Activated gamma-delta T cell (primary cell): ENCODE measurements at regions not wholly inside any gene's neighbourhood (a gene's known extent, or its start where the extent isn't known, plus 50 kb on each side); places are given as distances from the start of the nearest gene placed in this dataset.
"Not testable (repeated sequence)": the region's sequence is repeated elsewhere in the genome, so short reads cannot be mapped to it uniquely, and the experiment has no call there.

Experiments
- DNase-seq: peaks from one replicate; lab custom pipeline; 2025; lab: John Stamatoyannopoulos, UW

DNA sequence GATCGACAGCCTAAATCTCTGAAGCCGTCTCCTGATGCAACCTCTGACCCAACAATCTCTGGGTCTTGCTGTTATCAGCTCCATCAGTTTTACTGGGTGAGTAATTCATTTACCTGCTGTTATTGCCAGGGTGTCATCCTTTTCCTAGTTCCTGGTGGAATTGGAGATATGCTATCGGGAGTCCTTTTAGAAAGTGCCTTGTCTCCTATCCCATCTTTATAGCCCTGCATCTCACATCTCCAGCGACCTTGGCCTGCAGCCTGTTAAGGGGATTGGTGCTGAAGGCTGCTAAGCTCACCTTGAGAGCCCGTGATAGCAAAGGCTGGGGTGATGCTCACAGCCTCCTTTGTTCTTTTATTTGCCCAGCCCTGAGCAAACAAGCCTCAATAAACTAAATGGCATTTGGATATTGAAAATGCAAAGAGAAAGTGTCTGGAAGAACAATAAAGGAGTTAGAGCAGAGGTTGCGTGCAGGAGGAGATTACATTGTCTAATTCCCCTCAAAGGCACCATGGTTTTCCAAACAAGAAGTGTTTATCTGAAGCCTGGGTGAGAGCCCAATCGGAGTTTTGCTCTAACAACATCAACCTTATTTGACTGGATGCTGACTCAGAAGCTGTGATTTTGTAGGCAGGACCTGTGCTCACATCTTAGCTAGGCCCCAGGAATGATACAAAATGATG is 101.8 kb downstream of the RPLP1 start:
- DNase-seq = no peak

DNA sequence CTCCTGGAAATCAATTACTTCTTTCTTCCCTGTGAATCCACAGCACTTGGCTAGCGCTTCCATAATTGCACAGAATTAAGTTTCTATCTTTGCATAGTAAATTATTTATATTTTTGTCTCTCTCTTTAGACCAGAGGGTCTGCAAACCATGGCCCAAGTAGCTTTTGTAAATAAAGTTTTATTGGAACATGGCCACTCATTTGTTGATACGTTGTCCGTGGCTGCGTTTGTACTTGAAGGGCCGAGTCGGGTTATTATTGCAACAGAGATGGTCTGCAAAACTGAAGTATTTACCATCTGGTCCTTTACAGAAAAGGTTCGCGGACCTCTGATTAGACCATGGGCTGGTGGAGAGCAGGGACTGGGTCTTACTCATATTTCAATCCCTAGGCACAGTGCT is 102.5 kb downstream of the RPLP1 start:
- DNase-seq = no peak

DNA sequence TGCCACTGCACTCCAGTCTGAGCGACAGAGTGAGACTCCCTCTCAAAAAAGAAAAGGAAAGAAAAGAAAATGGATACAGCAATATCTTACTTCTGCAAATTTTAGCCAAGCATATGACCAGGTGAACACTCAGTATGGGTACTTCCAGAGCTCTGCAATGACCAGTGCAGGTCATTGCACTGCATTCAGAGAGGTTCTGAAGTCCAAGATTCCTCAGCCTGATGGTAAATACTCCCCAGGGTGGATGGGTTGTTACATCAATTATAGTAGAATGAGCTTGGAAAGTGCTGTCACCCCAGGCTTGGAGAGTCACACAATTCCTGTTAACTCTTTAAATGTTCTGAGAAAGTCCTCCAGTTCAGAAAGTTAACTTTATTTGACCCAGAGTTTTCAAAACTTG is 103.7 kb downstream of the RPLP1 start:
- no peak for DNase-seq

DNA sequence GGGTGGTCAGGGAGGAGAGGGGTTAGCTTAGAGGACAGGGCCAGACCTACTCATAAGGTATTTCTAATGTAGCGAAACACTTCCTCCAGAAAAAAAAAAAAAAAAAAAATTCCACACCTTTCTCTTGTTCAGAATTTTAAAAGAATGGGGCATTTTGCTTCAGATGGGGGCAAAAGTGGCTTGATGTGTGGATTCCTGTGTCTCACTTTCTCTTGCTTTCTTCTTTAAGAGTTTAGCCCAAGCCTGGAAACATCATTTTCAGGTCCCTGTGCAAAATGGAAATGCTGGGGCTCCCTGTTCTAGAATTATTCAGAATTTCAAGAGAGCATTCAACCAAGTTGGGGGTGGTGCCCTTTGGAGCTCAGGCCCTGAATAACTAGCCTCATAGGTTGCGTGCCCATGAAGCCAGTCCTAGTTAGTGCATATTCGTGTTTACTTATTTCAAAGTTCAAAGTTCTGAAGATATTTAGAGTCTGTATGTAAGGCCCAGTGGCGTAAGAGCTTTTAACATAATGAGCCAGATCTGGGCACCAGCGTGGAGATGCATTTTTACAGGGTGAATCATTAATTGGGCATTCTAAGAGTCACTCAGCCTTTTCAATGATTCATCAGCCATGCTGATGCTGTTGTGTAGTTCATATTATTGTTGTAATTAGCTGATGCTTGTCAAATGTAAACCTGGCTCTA is 104.5 kb downstream of the RPLP1 start:
- no peak for DNase-seq

DNA sequence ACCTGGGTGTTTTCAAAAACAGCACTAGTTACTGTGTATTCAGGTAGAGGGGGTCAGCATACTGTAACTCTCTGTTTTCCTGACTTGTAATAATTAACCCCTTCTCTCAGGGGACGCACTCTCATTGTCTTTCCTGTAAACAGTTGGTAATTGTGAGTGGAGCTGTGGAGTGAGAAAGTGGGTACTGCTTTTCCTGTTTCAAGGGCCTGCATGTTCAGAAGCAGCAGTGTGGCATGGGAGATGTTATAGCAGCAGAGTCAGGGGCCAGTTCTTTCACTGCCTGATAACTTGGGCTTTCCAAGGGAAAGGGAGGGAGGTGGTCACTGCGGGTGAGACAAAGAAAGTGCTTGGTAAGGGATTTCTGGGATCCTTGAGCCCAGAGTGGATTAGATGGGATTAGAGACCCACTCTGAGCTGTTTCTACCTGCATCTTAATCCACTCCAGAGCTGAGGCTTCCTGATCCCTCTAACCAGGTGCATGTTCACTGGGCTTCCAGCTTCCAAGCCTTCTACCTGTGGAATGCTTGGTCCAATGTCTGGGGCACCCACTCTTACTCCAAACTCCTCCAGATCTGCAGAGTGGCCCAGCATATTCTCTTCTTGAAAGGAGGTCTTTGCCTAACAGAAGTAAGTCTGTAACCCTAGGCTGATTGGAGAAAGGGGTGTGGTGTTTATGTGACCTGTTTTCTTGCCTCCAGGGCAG is 105.2 kb downstream of the RPLP1 start:
- DNase-seq = no peak

DNA sequence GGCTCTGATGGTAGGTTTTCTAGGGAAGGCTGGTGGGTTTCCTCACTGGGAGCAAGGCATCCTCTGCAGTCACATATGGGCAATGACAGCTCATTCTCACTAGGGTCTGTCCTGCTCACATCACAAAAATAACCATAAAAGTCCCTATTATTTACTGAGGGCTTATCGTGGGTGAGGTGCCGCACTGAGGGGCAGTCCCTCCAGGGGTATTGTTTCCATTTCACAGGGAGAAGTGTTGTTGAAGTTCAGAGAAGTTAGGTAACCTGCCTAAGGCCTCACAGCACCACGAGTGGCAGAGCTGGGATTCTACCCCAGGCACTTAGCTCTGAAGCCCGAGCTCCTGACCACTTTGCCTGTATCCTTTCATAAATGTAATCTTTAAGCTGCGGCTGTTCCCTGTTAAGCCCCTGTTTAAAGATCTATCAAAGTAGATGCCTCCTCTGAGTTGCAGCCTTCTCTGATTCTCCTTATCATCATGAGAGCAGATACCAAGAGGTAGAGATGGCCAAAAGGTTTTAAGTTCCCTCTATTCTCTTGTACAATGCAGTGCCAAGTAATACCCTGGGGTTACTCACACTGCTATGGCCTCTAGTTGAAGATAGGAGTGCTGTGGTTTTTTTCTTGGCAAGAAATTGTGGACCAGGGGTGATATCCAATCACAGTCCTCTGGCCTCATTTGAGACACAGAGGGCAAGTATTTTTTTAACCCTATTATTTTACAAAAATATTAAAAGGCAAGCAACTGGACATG is 107.0 kb downstream of the RPLP1 start:
- no peak for DNase-seq

DNA sequence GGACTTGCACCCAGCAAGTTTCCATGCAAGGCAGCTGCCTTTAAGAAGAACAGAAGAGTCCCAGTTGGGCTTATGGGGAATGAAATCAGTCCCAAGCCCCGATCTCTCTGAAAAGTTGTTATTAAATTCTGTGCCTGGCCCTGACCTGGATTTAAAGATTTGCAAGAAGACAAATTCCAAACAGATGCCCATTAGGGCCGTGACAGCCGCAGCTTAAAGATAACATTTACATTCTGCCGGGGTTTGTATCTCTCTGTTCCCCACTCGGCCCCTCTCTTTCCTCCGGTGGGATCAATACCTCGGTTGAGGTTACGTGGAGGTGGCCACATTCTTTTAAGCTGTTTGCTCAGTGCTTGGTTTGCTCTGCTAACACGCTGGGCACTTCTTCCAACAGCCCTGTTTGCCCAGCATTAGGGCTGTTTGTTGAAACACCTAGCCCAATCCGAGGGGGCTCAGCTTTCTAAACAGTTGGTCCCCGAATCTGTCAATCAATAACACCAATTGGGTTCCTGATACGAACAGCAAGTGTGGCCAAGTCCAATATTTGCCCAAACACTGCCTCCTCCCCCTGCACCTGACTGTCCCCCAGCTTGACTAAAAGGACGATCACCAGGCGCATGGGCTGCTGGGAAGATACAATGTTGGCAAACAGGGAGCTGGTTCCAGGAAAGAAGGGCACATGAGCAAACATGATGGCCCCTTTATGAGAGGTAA is 108.6 kb downstream of the RPLP1 start:
- no peak for DNase-seq

DNA sequence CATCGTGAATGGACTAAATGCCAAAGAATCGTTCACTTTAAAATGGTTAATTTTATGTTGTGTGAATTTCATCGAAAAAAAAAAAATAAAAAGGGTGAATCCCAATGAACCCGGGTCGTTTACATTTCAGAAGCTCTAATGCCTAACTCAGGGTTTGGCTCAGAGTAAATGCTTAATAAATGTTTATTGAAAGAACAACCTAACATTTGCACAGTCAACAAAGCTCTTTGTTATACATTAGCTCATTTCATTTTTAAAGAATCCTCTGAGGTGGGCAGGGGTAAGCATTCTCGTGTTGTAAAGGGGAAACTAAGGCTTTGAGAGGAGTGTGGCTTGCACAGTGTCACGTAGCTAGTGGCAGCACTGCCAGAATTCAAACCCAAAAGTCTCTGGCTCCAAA is 109.5 kb downstream of the RPLP1 start:
- no peak for DNase-seq

DNA sequence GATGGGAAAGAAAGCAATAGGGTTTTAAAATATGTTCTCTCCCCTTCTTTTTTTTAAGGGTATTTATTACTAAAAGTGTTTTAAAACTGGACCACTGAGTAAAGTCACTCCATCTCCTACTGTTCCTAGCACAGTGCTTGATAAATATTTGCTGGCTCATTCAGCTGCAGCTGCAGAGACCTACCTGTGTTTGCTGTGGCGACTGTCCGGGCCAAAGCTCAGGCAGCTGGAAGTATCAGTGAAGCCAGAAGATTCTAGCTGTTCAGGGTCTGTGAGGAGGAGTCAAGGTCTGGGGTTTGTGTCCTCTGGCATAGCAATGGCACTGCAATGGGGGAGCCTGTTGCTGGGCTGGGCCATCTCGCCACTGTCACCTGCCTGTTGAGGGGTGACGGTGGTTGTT is 109.9 kb downstream of the RPLP1 start:
- DNase-seq = no peak

DNA sequence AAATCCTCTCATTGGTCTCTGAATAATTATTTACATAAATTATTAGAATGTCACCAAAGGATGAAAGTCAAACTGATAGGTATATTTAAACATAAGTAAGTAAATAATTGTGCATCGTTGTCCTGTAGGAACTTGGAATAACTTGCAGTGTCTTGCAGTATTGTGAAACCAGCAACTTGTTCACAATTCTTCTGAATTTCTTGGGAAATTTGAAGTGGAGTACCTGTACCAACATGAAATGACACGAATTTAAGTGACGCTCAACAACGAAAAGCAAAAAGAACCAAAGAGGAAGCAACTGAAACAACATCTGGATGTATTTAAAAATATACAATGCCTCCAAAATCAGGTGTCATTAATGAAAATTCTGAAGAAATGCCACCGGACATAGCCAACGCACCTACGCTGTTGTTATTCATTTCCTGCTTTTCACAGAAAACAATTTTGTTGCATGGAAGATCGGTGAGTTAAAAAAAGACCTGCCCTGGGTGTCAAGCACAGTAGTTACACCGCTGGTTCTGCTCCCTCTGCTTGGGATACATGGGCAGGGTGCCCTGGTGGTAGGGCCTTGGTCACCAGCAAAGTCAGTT is 112.5 kb downstream of the RPLP1 start:
- DNase-seq = no peak

DNA sequence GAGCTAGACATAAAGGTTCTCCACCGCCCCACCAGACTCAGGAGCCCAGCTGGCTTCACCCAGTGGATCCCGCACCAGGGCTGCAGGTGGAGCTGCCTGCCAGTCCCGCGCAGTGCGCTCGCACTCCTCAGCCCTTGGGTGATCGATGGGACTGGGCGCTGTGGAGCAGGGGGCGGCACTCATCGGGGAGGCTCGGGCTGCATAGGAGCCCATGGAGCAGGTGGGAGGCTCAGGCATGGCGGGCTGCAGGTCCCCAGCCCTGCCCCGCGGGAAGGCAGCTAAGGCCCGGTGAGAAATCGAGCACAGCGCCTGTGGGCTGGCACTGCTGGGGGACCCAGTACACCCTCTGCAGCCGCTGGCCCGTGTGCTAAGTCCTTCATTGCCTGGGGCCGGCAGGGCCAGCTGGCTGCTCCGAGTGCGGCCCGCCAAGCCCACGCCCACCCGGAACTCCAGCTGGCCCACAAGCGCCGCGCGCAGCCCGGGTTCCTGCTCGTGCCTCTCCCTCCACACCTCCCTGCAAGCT is 114.7 kb downstream of the RPLP1 start:
- not testable (repeated sequence) for DNase-seq

DNA sequence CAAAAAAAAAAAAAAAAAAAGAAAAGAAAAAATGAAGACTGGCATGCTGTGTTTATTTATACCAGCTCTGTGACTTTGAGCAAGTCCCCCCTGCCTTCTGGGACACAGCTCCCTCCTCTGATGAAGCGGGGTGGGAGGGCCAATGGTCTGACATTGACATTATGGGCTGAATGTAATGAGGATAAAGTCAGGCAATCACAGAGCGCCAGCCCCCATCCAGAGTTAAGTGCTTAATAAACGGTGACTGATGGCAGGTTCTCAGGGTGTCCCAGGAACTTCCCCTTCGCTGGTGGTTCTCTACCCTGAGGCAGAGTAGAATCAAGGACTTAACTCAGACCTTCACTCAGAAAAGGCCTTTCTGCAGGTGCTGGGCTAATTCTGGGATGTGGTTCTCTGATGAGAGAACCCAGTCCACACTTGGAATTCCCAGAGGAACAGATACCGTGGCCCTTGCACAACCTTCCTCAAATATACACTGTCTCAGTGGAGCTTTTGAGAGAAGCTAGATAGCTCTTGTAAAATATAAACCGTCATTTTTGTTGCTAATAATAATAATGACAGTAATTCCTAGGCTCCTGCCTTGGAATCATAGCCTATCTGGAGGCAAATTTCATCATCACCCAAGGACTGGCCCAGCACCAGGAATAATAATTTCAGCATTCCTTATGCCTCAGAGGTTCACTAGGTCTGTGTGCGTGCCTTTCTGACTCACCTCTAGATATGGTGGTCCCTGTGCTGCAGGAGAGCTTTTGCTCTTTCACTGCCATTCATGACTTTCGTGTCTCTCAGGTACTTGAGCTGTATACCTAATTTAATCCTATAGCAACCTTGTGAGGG is 115.8 kb downstream of the RPLP1 start:
- no peak for DNase-seq

DNA sequence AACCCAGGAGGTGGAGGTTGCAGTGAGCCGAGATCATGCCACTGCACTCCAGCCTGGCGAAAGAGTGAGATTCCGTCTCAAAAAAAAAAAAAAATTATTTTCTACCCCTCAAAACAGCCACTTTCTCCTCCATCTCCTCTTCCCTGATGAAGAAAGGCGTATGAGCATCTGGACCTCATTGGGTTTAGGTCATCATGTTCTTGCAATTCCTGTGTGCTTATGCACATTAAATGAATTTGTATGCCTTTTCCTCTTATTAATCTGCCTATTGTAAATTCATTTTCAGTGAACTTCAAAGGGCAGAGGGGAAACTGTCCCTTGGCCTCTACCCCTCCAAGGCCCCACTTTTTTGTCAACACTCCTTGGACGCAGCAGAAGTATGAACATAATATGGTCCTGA is 117.8 kb downstream of the RPLP1 start:
- no peak for DNase-seq

DNA sequence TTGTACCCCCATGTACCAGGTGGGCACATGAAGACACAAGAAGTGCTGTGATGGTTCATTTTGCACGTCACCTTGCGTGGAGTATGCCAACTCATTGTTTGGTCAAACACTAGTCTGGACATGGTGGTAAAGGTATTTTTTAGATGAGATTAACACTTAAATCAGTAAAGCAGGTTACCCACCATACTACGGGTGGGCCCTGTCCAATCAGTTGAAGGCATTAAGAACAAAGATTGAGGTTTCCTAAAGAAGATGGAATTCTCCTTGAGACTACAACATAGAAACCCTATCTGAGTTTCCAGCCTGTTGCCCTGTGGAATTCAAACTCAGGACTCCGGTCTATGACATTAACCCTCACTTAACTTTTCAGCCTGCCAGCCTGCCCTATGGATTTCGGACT is 118.4 kb downstream of the RPLP1 start:
- DNase-seq = no peak

DNA sequence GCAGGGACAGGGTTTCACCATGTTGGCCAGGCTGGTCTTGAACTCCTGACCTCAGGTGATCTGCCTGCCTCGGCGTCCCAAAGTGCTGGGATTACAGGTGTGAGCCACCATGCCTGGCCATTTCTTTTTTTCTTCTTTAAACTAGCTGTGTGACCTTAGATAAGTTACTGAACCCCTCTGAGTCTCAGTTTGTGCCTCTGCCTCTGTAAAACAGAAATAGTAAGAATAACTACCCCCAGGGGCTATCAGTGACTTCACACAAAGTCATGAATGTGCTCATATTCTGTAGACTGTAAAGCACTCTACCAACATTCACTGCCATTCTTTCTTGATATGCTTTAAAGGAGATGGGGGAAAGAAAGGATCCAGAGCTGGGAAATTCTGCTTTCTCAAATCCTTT is 120.7 kb downstream of the RPLP1 start:
- DNase-seq = not testable (repeated sequence)

DNA sequence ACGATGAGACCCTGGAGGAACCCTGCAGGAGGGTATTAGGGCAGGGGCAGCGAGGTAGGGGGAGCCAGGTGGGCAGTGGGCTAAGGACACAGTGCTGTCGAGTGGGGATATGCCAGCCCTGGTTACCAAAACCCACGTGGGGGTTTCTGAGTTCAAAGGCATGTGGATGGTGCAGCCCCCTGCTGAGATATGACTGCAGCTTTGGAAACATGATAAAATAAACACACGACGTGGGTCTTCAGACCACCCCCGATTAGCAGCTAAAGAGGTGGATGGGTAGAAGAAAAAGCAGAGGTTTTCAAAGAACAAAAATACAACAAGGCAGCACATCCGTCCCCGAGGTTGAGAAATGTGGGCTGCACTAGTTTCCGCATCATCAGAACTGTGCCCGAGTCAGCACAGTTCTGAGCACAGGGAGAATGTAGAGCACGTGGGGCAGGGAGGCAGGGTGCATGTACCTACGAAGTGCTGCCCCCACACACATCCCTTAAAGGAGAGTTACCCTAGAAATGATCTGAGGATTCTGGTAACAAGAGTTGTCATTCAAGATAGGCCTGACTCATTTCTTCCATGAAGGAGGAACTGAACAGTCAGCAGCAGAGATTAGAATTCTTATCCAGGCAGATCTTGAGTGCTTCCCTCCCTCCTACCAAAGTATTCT is 121.3 kb downstream of the RPLP1 start:
- DNase-seq = no peak

DNA sequence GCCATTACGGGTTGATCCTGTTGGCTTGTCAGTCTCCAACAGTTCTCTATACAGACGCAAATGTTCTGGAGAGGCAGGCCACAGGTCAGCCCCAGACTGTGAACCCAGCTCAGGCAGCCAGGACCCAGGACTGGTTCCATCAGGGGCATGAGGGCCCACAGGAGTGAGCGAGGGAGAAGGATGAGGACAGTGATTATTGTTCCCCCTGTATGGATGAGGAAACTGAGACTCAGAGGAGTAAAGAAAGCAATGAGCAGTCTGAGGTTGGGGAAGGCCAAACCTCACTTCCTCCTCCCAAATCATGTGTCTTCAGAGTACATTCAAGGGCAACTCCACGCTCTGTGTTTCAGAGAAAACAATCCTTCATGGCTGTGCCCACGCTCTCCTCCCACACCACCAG is 121.9 kb downstream of the RPLP1 start:
- DNase-seq = no peak

DNA sequence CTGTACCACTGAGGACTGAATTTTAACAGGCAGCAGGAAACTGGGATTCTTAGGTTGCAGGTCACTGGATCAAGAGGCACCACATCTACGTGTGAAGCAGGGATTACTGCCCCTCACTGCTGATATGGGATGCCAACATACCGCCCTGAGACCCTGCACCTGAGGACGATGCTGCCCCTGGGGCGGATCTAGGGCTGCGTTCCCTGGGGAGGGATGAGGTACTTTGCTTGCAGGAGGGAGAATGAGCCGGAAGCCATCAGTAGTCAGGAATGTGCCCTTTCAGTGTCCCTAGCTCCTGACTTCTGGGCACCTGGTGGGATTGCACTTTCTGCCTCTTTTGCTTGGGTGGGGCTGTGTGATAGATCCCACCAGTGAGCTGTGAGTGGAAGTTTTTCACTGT is 122.8 kb downstream of the RPLP1 start:
- no peak for DNase-seq

DNA sequence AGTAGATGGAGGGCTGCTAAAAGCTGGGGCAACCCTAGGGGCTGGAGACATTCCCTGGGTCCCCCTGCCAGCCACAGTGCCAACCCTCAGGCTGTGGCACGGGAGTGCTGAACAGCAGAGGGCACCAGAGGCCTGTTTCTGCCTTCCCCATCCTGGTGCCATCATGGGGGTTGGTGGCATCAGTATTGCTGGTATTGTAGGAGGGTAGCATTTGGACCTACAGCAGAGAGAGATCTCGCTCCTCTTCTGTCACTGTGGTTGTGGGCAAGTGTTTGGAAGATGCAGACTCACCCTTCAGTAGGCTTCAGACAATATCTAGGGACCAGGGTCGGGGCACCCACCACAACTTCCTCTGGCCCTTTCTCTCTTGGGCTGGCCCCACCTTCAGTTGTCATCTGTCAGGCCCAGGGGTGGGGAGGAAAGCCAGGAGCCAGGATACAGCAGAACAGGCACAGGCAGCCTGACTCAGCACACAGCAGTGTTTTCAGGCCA is 123.5 kb downstream of the RPLP1 start:
- no peak for DNase-seq

DNA sequence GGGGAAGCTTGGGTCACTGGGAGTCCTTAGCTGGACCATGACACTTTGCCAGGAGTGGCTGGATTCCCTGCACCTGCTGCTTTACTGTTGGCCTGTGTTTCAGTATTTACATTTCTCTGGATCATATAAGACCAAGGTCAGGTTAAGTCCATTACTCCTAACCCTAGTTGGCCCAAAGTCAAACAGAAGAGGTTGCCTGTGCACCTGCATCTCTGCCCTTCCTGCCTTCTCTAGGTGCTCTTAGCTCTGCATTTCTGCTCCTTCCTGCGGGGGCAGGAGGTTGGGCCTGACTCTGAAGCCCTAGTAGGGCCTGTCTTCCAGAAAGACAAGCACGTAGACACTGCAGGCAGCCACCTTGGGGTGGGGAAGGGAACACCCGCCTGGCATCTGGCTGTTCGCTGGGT is 124.3 kb downstream of the RPLP1 start:
- DNase-seq = no peak
